ENCODE measurements at regions not wholly inside any gene's neighbourhood (a gene's known extent, or its start where the extent isn't known, plus 50 kb on each side); places are given as distances from the start of the nearest gene placed in this dataset.
"Not testable (repeated sequence)": the region's sequence is repeated elsewhere in the genome, so short reads cannot be mapped to it uniquely, and the experiment has no call there.

- DNase-seq (ENCODE audit: low spot score) = no peak
Measured at GRCh38 chr6:27854421-27854820, 57.8 kb downstream of the OR2B2 start.

- no peak for DNase-seq (ENCODE audit: low spot score)
Measured at GRCh38 chr6:27851440-27851839, 60.8 kb downstream of the OR2B2 start.

- DNase-seq (ENCODE audit: low spot score) = not testable (repeated sequence)
Measured at GRCh38 chr6:27849001-27849400, 63.2 kb downstream of the OR2B2 start.

GRCh38 chr6:27847706-27848105, 64.5 kb downstream of the OR2B2 start:
- DNase-seq (ENCODE audit: low spot score) = no peak

GRCh38 chr6:27840572-27840971, 71.6 kb downstream of the OR2B2 start:
- DNase-seq (ENCODE audit: low spot score) = no peak

GRCh38 chr6:27839626-27840475, 72.3 kb downstream of the OR2B2 start:
- DNase-seq (ENCODE audit: low spot score) = no peak

GRCh38 chr6:27838945-27839625, 73.1 kb downstream of the OR2B2 start:
- no peak for DNase-seq (ENCODE audit: low spot score)

GRCh38 chr6:27838058-27838944, 73.9 kb downstream of the OR2B2 start:
- DNase-seq (ENCODE audit: low spot score) = peak; percentile 99

- no peak for DNase-seq (ENCODE audit: low spot score)
Measured at GRCh38 chr6:27837625-27838057, 74.6 kb downstream of the OR2B2 start.

- peak; percentile 87 for DNase-seq (ENCODE audit: low spot score)
Measured at GRCh38 chr6:27836783-27837624, 75.2 kb downstream of the OR2B2 start.

GRCh38 chr6:27836141-27836782, 75.9 kb downstream of the OR2B2 start:
- DNase-seq (ENCODE audit: low spot score) = peak; percentile 12

- DNase-seq (ENCODE audit: low spot score) = no peak
Measured at GRCh38 chr6:27834879-27835549, 77.2 kb downstream of the OR2B2 start.

GRCh38 chr6:27834384-27834783, 77.8 kb downstream of the OR2B2 start:
- DNase-seq (ENCODE audit: low spot score) = no peak

GRCh38 chr6:27831434-27832081, 80.6 kb downstream of the OR2B2 start:
- DNase-seq (ENCODE audit: low spot score) = peak; percentile 74

- peak; percentile 60 for DNase-seq (ENCODE audit: low spot score)
Measured at GRCh38 chr6:27830600-27831433, 81.4 kb downstream of the OR2B2 start.

GRCh38 chr6:27830212-27830599, 82.0 kb downstream of the OR2B2 start:
- DNase-seq (ENCODE audit: low spot score) = no peak

- no peak for DNase-seq (ENCODE audit: low spot score)
Measured at GRCh38 chr6:27829453-27830211, 82.6 kb downstream of the OR2B2 start.

- not testable (repeated sequence) for DNase-seq (ENCODE audit: low spot score)
Measured at GRCh38 chr6:27827477-27827876, 84.7 kb downstream of the OR2B2 start.

Data from SK-N-DZ (cell line).